ENCODE measurements at regions not wholly inside any gene's neighbourhood (a gene's known extent, or its start where the extent isn't known, plus 50 kb on each side); places are given as distances from the start of the nearest gene placed in this dataset.

- TF ChIP-seq CTCF (conservative IDR thresholded peaks at IDR 0.05; ENCODE audit: low read length) (no peak), EZH2phosphoT487 (IDR thresholded peaks at IDR 0.05; ENCODE audit: borderline replicate concordance) (no peak)
These were observed 104.3 kb downstream of the HHIPL2 start for GRCh38 chr1:222443566-222443965.
